ENCODE measurements at regions not wholly inside any gene's neighbourhood (a gene's known extent, or its start where the extent isn't known, plus 50 kb on each side); places are given as distances from the start of the nearest gene placed in this dataset.

GRCh38 chr10:78549140-78549935 is 515.7 kb downstream of the RPS24 start:
- FAIRE-seq = no peak

GRCh38 chr10:78550090-78550489 is 516.4 kb downstream of the RPS24 start:
- FAIRE-seq = no peak

GRCh38 chr10:78550716-78551115 is 517.1 kb downstream of the RPS24 start:
- no peak for FAIRE-seq

- no peak for FAIRE-seq
Measured at GRCh38 chr10:78551184-78552005, 517.4 kb upstream of the ZMIZ1 start.

- peak; percentile 80 for FAIRE-seq
Measured at GRCh38 chr10:78552261-78552811, 516.4 kb upstream of the ZMIZ1 start.

- FAIRE-seq = no peak
Measured at GRCh38 chr10:78553792-78554191, 515.0 kb upstream of the ZMIZ1 start.

- FAIRE-seq = no peak
Measured at GRCh38 chr10:78555128-78555527, 513.6 kb upstream of the ZMIZ1 start.

- FAIRE-seq = no peak
Measured at GRCh38 chr10:78556705-78557432, 511.9 kb upstream of the ZMIZ1 start.

- FAIRE-seq = no peak
Measured at GRCh38 chr10:78557433-78557925, 511.3 kb upstream of the ZMIZ1 start.

GRCh38 chr10:78559661-78560340 is 509.0 kb upstream of the ZMIZ1 start:
- no peak for FAIRE-seq

GRCh38 chr10:78560341-78560688 is 508.5 kb upstream of the ZMIZ1 start:
- FAIRE-seq = no peak

GRCh38 chr10:78563314-78563713 is 505.5 kb upstream of the ZMIZ1 start:
- FAIRE-seq = no peak

- no peak for FAIRE-seq
Measured at GRCh38 chr10:78565841-78566240, 502.9 kb upstream of the ZMIZ1 start.

- peak; percentile 89 for FAIRE-seq
Measured at GRCh38 chr10:78566284-78567111, 502.3 kb upstream of the ZMIZ1 start.

GRCh38 chr10:78567680-78568455 is 500.9 kb upstream of the ZMIZ1 start:
- FAIRE-seq = no peak

GRCh38 chr10:78568620-78569019 is 500.1 kb upstream of the ZMIZ1 start:
- FAIRE-seq = no peak

GRCh38 chr10:78570633-78571235 is 498.0 kb upstream of the ZMIZ1 start:
- FAIRE-seq = no peak

- no peak for FAIRE-seq
Measured at GRCh38 chr10:78571286-78571685, 497.5 kb upstream of the ZMIZ1 start.

GRCh38 chr10:78571891-78572290 is 496.9 kb upstream of the ZMIZ1 start:
- FAIRE-seq = no peak

GRCh38 chr10:78572565-78572964 is 496.2 kb upstream of the ZMIZ1 start:
- FAIRE-seq = no peak

Measured in endometrium (tissue), 2 donors.